Adrenal gland (tissue), 5 donors: ENCODE measurements at regions not wholly inside any gene's neighbourhood (a gene's known extent, or its start where the extent isn't known, plus 50 kb on each side); places are given as distances from the start of the nearest gene placed in this dataset.

Source experiments
- CTCF ChIP-seq, 6 experiments: fragments of 450-650 bp in 4 of 6; fragments of 200-600 bp in 2 of 6; sonication (generic) in 1 of 6; IDR thresholded peaks; 1 replicate in 5 of 6; 2 replicates in 1 of 6; pipeline versions ENCODE4 v1.5.1 to v1.8.0; 2016 to 2021; ENCODE audit warnings: antibody characterized with exemption in 6 of 6, mild to moderate bottlenecking in 2 of 6, moderate library complexity in 1 of 6
- POLR2A ChIP-seq, 2 donors: fragments of 450-650 bp; IDR thresholded peaks; one replicate each; pipeline ENCODE4 v1.6.1; 2017; ENCODE audit warnings: antibody characterized with exemption in 2 of 2, mild to moderate bottlenecking in 2 of 2, moderate library complexity in 1 of 2
- donor health status: DM: no; HTN: no; CAD: no.

GRCh38 chr18:75129717-75130477 lies 79.0 kb downstream of the PTGR3 start:
- TF ChIP-seq CTCF (IDR thresholded peaks at IDR 0.05): no peak
- no peak for TF ChIP-seq POLR2A (IDR thresholded peaks at IDR 0.05)
